DND-41 (cell line): ENCODE measurements at regions not wholly inside any gene's neighbourhood (a gene's known extent, or its start where the extent isn't known, plus 50 kb on each side); places are given as distances from the start of the nearest gene placed in this dataset.

Experiments
- EZH2 ChIP-seq: IDR thresholded peaks from 3 replicates; pipeline ENCODE4 v1.6.1; 2012; ENCODE audit warnings: borderline replicate concordance, low read depth, mild to moderate bottlenecking, moderate library complexity, low read length, inconsistent platforms; ENCODE audit not compliant: severe bottlenecking
- TF ChIP-seq, protein P1 (sequence below): IDR thresholded peaks from 2 replicates; pipeline ENCODE4 v1.5.1; 2012; ENCODE audit warnings: borderline replicate concordance, low read length, moderate library complexity, mild to moderate bottlenecking; ENCODE audit not compliant: poor library complexity, severe bottlenecking; ENCODE audit errors: extremely low read depth

DNA sequence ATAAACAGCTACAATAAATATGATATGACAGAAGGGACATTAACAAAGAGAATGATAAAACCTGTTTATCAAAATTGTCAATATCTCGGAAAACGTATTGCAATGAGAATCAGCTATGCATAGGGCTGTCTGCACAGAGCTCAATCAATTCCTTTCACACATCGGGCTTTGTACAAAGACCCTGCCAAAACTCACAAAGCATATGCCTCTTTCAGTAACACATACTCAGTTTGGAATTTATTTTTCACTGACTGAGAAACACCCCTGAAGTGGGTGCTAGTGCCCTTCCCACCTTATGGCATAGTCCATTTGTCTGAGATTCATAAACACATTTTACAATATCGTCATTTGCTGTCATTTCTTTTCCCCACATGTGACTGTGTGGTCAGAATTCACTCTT, 815.8 kb upstream of the FAM98A start:
- TF ChIP-seq, protein P1, sequence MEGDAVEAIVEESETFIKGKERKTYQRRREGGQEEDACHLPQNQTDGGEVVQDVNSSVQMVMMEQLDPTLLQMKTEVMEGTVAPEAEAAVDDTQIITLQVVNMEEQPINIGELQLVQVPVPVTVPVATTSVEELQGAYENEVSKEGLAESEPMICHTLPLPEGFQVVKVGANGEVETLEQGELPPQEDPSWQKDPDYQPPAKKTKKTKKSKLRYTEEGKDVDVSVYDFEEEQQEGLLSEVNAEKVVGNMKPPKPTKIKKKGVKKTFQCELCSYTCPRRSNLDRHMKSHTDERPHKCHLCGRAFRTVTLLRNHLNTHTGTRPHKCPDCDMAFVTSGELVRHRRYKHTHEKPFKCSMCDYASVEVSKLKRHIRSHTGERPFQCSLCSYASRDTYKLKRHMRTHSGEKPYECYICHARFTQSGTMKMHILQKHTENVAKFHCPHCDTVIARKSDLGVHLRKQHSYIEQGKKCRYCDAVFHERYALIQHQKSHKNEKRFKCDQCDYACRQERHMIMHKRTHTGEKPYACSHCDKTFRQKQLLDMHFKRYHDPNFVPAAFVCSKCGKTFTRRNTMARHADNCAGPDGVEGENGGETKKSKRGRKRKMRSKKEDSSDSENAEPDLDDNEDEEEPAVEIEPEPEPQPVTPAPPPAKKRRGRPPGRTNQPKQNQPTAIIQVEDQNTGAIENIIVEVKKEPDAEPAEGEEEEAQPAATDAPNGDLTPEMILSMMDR = no peak
- no peak for TF ChIP-seq EZH2
